ENCODE measurements at regions not wholly inside any gene's neighbourhood (a gene's known extent, or its start where the extent isn't known, plus 50 kb on each side); places are given as distances from the start of the nearest gene placed in this dataset.

- intact Hi-C loops (cut with DNase I): no loop called here
Observed at GRCh38 chr15:25051399-25052154, 96.8 kb downstream of the SNRPN start.

GRCh38 chr15:25052191-25052999, 97.6 kb downstream of the SNRPN start:
- no peak for TF ChIP-seq POLR2A (IDR thresholded peaks at IDR 0.05)
- TF ChIP-seq, protein P1, sequence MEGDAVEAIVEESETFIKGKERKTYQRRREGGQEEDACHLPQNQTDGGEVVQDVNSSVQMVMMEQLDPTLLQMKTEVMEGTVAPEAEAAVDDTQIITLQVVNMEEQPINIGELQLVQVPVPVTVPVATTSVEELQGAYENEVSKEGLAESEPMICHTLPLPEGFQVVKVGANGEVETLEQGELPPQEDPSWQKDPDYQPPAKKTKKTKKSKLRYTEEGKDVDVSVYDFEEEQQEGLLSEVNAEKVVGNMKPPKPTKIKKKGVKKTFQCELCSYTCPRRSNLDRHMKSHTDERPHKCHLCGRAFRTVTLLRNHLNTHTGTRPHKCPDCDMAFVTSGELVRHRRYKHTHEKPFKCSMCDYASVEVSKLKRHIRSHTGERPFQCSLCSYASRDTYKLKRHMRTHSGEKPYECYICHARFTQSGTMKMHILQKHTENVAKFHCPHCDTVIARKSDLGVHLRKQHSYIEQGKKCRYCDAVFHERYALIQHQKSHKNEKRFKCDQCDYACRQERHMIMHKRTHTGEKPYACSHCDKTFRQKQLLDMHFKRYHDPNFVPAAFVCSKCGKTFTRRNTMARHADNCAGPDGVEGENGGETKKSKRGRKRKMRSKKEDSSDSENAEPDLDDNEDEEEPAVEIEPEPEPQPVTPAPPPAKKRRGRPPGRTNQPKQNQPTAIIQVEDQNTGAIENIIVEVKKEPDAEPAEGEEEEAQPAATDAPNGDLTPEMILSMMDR (IDR thresholded peaks at IDR 0.05): no peak
- no peak for TF ChIP-seq POLR2AphosphoS5 (IDR thresholded peaks at IDR 0.05)
- DNase-seq (ENCODE audit: low spot score): no peak
- H3K36me3 ChIP-seq: peaks cover 36 to 45% of the 10 kb centered on the region in 2 donors
- H3K9me3 ChIP-seq: peaks cover 14% of the 10 kb centered on the region
- no peak overlapping the region for H3K27ac ChIP-seq
- intact Hi-C loops (cut with DNase I): no loop called here
- H3K27me3 ChIP-seq (replicated peaks; ENCODE audit: insufficient read depth): no peaks in the 10 kb centered on the region
- no peaks in the 10 kb centered on the region for H3K4me1 ChIP-seq (replicated peaks)
- no peak overlapping the region for H3K4me3 ChIP-seq
- 88% methylated on average over 14 of the region's 14 CpGs for WGBS

More at GRCh38 chr15:25051399-25052154, 96.8 kb downstream of the SNRPN start:
- H3K9me3 ChIP-seq: peaks cover 18% of the 10 kb centered on the region
- H3K36me3 ChIP-seq: peaks cover 27 to 42% of the 10 kb centered on the region in 2 donors
- no peak for DNase-seq (ENCODE audit: low spot score)
- H3K27ac ChIP-seq: no peak overlapping the region
- TF ChIP-seq POLR2AphosphoS5 (IDR thresholded peaks at IDR 0.05): no peak
- TF ChIP-seq POLR2A (IDR thresholded peaks at IDR 0.05): no peak
- TF ChIP-seq, protein P1 (IDR thresholded peaks at IDR 0.05): no peak
- H3K4me1 ChIP-seq (replicated peaks): no peaks in the 10 kb centered on the region
- H3K4me3 ChIP-seq: no peak overlapping the region
- WGBS: 89% methylated on average over 13 of the region's 13 CpGs
- no peaks in the 10 kb centered on the region for H3K27me3 ChIP-seq (replicated peaks; ENCODE audit: insufficient read depth)

DNA sequence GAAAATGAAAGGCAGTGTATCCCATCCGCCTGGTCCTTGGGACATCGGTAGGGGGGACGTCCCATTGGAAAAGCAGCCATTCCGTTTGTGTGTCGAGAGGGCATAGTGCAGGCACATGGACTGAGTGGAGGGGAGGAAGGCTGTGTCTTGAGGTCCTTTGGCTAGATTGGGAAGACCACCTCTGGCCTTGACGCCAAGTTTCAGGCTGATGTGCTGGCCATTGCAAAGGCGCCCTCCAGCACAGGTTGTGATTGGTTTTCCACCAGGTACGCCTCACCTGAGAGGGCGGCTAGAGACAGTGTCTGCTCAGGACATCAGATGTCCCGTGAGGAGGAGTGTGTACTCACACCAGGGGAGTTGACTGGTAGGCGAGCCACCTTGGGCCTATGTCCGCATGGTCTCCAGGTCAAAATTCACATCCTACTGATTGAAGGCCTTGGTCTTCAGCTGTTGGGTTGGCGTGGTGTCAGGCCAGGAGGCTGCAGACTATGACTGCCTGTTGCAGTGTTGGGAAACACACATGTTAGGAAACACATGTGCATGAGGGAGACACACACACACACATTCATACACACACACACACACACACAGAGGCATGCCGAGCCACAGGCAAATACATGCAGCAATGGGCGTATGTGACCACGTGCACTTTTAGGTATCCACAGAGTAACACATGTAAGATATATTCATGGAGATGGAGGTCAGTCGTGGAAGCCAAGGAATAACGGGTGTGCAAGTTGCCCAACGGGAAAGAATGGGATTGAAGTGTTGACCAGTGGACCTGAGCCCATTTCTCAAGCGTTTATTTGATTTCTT, 98.4 kb downstream of the SNRPN start:
- H3K4me1 ChIP-seq (replicated peaks): no peaks in the 10 kb centered on the region
- H3K36me3 ChIP-seq: peaks cover 40 to 52% of the 10 kb centered on the region in 2 donors
- intact Hi-C loops (cut with DNase I): no loop called here
- peaks cover 11% of the 10 kb centered on the region for H3K9me3 ChIP-seq
- H3K27me3 ChIP-seq (replicated peaks; ENCODE audit: insufficient read depth): no peaks in the 10 kb centered on the region
- DNase-seq (ENCODE audit: low spot score): no peak
- H3K27ac ChIP-seq: no peak overlapping the region
- no peak for TF ChIP-seq POLR2A (IDR thresholded peaks at IDR 0.05)
- TF ChIP-seq, protein P1 (IDR thresholded peaks at IDR 0.05): no peak
- TF ChIP-seq POLR2AphosphoS5 (IDR thresholded peaks at IDR 0.05): no peak
- WGBS: 89% methylated on average over 20 of the region's 20 CpGs
- no peak overlapping the region for H3K4me3 ChIP-seq

DNA sequence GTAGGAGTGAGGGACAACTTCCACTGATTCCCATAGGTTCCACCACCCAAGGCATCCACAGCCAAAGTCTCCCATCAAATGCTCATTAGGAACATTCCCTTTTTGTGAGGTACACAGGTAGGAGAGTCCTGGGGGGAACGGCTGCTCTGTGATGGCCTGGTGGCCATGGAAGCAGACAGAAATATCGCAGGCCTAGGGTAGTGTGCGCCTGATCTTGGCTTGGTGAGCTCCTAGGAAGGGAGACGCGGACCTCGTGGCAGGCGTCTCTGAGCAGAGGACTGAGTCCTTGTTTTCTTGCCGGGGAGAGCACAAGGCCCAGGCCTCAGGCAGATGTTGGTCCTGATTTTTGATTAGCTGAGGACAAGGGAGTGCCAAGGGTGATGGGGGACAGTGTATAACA, 99.5 kb downstream of the SNRPN start:
- Histone ChIP-seq H3K27ac (no peak overlapping the region), H3K9me3 (peaks cover 11% of the 10 kb centered on the region), H3K4me3 (no peak overlapping the region), H3K27me3 (replicated peaks; ENCODE audit: insufficient read depth) (no peaks in the 10 kb centered on the region), H3K4me1 (replicated peaks) (no peaks in the 10 kb centered on the region), H3K36me3 (peaks cover 42 to 63% of the 10 kb centered on the region in 2 donors)
- intact Hi-C loops (cut with DNase I): no loop called here
- WGBS: 95% methylated on average over 8 of the region's 8 CpGs
- TF ChIP-seq POLR2AphosphoS5 (IDR thresholded peaks at IDR 0.05) (no peak), POLR2A (IDR thresholded peaks at IDR 0.05) (no peak)
- TF ChIP-seq, protein P1 (IDR thresholded peaks at IDR 0.05): no peak
- DNase-seq (ENCODE audit: low spot score): no peak
